ENCODE measurements at regions not wholly inside any gene's neighbourhood (a gene's known extent, or its start where the extent isn't known, plus 50 kb on each side); places are given as distances from the start of the nearest gene placed in this dataset.

DNA sequence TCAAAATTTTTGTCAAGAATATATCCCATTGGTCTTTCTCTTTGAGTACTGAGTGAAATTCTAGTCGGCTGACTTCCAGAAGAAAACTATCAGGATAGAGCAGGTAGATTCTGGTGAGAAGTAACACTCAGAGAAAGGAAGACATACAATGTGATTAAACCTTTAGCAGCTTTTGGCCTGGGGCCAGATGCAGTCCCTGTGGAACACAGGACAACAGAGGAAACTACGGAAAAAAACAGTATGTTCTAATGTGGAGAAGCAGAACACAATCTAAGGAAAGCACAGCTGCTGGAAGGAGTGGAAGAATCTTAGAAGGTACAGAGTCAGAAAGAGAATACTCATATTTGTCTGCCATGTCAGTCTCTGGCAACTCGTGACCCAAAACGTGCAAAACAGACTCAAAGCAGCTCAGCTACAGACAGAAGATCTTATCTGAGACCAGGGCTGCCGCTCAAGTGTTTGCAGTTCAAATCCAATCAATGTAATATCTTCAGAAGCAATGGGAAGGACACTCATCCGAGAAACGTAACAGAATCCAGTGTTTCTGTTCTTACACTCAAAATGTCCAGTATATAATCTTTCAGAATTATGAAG is 283.8 kb downstream of the MRPL39 start:
- 78 to 87% methylated on average over 7 of the region's 7 CpGs for WGBS, 2 donors
- H3K27ac ChIP-seq, result no peak overlapping the region
- H3K4me3 ChIP-seq, result no peak overlapping the region
- TF ChIP-seq, protein P1, sequence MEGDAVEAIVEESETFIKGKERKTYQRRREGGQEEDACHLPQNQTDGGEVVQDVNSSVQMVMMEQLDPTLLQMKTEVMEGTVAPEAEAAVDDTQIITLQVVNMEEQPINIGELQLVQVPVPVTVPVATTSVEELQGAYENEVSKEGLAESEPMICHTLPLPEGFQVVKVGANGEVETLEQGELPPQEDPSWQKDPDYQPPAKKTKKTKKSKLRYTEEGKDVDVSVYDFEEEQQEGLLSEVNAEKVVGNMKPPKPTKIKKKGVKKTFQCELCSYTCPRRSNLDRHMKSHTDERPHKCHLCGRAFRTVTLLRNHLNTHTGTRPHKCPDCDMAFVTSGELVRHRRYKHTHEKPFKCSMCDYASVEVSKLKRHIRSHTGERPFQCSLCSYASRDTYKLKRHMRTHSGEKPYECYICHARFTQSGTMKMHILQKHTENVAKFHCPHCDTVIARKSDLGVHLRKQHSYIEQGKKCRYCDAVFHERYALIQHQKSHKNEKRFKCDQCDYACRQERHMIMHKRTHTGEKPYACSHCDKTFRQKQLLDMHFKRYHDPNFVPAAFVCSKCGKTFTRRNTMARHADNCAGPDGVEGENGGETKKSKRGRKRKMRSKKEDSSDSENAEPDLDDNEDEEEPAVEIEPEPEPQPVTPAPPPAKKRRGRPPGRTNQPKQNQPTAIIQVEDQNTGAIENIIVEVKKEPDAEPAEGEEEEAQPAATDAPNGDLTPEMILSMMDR (IDR thresholded peaks at IDR 0.05), result no peak
- TF ChIP-seq POLR2A (IDR thresholded peaks at IDR 0.05) (no peak), EP300 (IDR thresholded peaks at IDR 0.05) (no peak), POLR2AphosphoS5 (IDR thresholded peaks at IDR 0.05) (no peak)
- peaks cover 0 to 6% (median 0%) of the 10 kb centered on the region in 4 donors for H3K4me1 ChIP-seq
- intact Hi-C loops (cut with DNase I), result no loop called here
- no peaks in the 10 kb centered on the region for H3K27me3 ChIP-seq
- no peaks in the 10 kb centered on the region for H3K36me3 ChIP-seq
- no peak for DNase-seq
- no peaks in the 10 kb centered on the region for H3K9me3 ChIP-seq

DNA sequence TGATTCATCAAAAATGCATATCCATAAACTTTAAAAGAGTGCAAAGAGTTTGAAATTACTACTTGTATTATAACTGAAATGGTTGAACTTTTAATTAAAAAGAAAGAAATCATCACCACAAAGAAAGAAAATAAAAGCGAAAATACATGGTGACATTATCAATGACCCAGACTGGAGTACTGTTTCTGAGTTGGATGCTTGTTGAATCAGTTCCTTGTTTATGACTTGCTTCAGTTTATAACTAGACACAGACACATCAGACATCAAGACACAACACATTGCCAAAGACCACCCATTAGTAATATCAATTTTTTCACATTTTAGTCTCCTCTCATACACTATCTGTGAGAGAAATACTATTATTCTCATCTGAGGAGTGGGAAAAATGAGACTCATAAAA is 293.0 kb downstream of the MRPL39 start:
- no peak for DNase-seq
- no peaks in the 10 kb centered on the region for H3K27me3 ChIP-seq
- no peaks in the 10 kb centered on the region for H3K9me3 ChIP-seq
- intact Hi-C loops (cut with DNase I), result no loop called here
- H3K4me1 ChIP-seq, result no peaks in the 10 kb centered on the region
- no peaks in the 10 kb centered on the region for H3K36me3 ChIP-seq
- WGBS, 2 donors, result 83 to 88% methylated on average over 1 of the region's 1 CpG
- TF ChIP-seq, protein P1 (IDR thresholded peaks at IDR 0.05), result no peak
- no peak for TF ChIP-seq POLR2A (IDR thresholded peaks at IDR 0.05)
- no peak for TF ChIP-seq EP300 (IDR thresholded peaks at IDR 0.05)
- TF ChIP-seq POLR2AphosphoS5 (IDR thresholded peaks at IDR 0.05), result no peak
- no peak overlapping the region for H3K4me3 ChIP-seq
- H3K27ac ChIP-seq, result no peak overlapping the region

GRCh38 chr21:25313829-25314228 is 293.5 kb downstream of the MRPL39 start:
- DNase-seq, result no peak
- no peaks in the 10 kb centered on the region for H3K36me3 ChIP-seq
- WGBS, 2 donors, result 34 to 51% methylated on average over 3 of the region's 3 CpGs
- no peaks in the 10 kb centered on the region for H3K27me3 ChIP-seq
- H3K4me1 ChIP-seq, result no peaks in the 10 kb centered on the region
- TF ChIP-seq, protein P1 (IDR thresholded peaks at IDR 0.05), result no peak
- TF ChIP-seq EP300 (IDR thresholded peaks at IDR 0.05) (no peak), POLR2AphosphoS5 (IDR thresholded peaks at IDR 0.05) (no peak), POLR2A (IDR thresholded peaks at IDR 0.05) (no peak)
- intact Hi-C loops (cut with DNase I), result no loop called here
- H3K4me3 ChIP-seq, result no peak overlapping the region
- peaks cover 0 to 2% (median 0%) of the 10 kb centered on the region in 4 donors for H3K9me3 ChIP-seq
- H3K27ac ChIP-seq, result no peak overlapping the region

GRCh38 chr21:25307489-25307888 is 299.8 kb downstream of the MRPL39 start:
- intact Hi-C loops (cut with DNase I), result no loop called here
- no peaks in the 10 kb centered on the region for H3K4me1 ChIP-seq
- H3K4me3 ChIP-seq, result no peak overlapping the region
- no peak overlapping the region for H3K27ac ChIP-seq
- H3K27me3 ChIP-seq, result no peaks in the 10 kb centered on the region
- DNase-seq, result no peak
- H3K9me3 ChIP-seq, result peaks cover 0 to 6% (median 2%) of the 10 kb centered on the region in 4 donors
- 42 to 84% methylated on average over 1 of the region's 1 CpG for WGBS, 2 donors
- no peaks in the 10 kb centered on the region for H3K36me3 ChIP-seq
- TF ChIP-seq POLR2AphosphoS5 (IDR thresholded peaks at IDR 0.05), result no peak
- TF ChIP-seq POLR2A (IDR thresholded peaks at IDR 0.05), result no peak
- TF ChIP-seq, protein P1 (IDR thresholded peaks at IDR 0.05), result no peak
- TF ChIP-seq EP300 (IDR thresholded peaks at IDR 0.05), result no peak

GRCh38 chr21:25304611-25305010 is 302.7 kb downstream of the MRPL39 start:
- Histone ChIP-seq H3K36me3 (no peaks in the 10 kb centered on the region), H3K27ac (no peak overlapping the region), H3K4me3 (no peak overlapping the region), H3K9me3 (peaks cover 0 to 6% (median 2%) of the 10 kb centered on the region in 4 donors), H3K27me3 (no peaks in the 10 kb centered on the region), H3K4me1 (no peaks in the 10 kb centered on the region)
- WGBS, 2 donors, result 46 to 65% methylated on average over 4 of the region's 4 CpGs
- TF ChIP-seq, protein P1 (IDR thresholded peaks at IDR 0.05), result no peak
- TF ChIP-seq POLR2A (IDR thresholded peaks at IDR 0.05) (no peak), EP300 (IDR thresholded peaks at IDR 0.05) (no peak), POLR2AphosphoS5 (IDR thresholded peaks at IDR 0.05) (no peak)
- DNase-seq, result no peak
- intact Hi-C loops (cut with DNase I), result no loop called here
